ENCODE measurements at regions not wholly inside any gene's neighbourhood (a gene's known extent, or its start where the extent isn't known, plus 50 kb on each side); places are given as distances from the start of the nearest gene placed in this dataset.

DNA sequence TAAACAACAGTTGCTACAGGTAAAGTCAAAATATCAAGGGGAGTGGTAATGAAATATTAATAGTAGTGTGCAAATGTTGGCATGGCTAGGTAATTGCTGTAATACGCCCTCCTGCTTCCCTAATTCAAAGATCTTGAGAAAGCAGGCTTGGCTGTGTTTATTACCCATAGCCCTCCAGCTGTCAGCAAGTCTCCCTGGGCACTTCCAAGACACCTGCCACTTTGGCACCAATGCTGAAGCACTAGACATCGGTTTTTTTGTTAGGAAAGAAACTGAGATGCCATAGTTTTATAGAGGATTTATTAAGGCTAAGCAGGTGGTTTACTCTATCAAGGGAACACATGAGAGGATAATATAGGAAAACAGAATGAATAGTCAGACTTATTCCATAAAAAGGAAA is 64.4 kb downstream of the P2RY1 start:
- Histone ChIP-seq H2AFZ (ENCODE audit: low read length) (no peak overlapping the region), H3K4me3 (replicated peaks in 1 of 4; ENCODE audit: control extremely low read depth in 1 of 4, insufficient read depth in 1 of 4, low read depth in 3 of 4, low read length in 4 of 4) (no peak overlapping the region), H3K4me1 (ENCODE audit: control insufficient read depth, extremely low read depth, insufficient read depth, low read length) (no peaks in the 10 kb centered on the region), H3K27me3 (ENCODE audit: control insufficient read depth, insufficient read depth, low read length) (no peaks in the 10 kb centered on the region), H4K20me1 (ENCODE audit: control insufficient read depth, extremely low read depth, insufficient read depth, low read length) (no peaks in the 10 kb centered on the region), H3K4me2 (ENCODE audit: extremely low read depth, insufficient read depth, low read length) (no peak overlapping the region), H3K27ac (ENCODE audit: insufficient read depth, low read length) (no peak overlapping the region), H3K9me3 (ENCODE audit: control insufficient read depth, insufficient read depth, low read depth, low read length) (no peaks in the 10 kb centered on the region), H3K9ac (ENCODE audit: insufficient read depth, low read length) (no peak overlapping the region), H3K36me3 (ENCODE audit: control insufficient read depth, insufficient read depth, low read length) (no peaks in the 10 kb centered on the region), H3K79me2 (ENCODE audit: control insufficient read depth, insufficient read depth, low read length) (no peaks in the 10 kb centered on the region)
- TF ChIP-seq EZH2 (IDR thresholded peaks at IDR 0.05; ENCODE audit: low read length, missing control alignments): no peak
- TF ChIP-seq, protein P1, sequence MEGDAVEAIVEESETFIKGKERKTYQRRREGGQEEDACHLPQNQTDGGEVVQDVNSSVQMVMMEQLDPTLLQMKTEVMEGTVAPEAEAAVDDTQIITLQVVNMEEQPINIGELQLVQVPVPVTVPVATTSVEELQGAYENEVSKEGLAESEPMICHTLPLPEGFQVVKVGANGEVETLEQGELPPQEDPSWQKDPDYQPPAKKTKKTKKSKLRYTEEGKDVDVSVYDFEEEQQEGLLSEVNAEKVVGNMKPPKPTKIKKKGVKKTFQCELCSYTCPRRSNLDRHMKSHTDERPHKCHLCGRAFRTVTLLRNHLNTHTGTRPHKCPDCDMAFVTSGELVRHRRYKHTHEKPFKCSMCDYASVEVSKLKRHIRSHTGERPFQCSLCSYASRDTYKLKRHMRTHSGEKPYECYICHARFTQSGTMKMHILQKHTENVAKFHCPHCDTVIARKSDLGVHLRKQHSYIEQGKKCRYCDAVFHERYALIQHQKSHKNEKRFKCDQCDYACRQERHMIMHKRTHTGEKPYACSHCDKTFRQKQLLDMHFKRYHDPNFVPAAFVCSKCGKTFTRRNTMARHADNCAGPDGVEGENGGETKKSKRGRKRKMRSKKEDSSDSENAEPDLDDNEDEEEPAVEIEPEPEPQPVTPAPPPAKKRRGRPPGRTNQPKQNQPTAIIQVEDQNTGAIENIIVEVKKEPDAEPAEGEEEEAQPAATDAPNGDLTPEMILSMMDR (conservative IDR thresholded peaks at IDR 0.05 in 1 of 2, IDR thresholded peaks at IDR 0.05 in 1 of 2; ENCODE audit: low read depth in 1 of 2, low read length in 2 of 2): no peak
- DNase-seq (ENCODE audit: low read depth in 2 of 2): no peak

DNA sequence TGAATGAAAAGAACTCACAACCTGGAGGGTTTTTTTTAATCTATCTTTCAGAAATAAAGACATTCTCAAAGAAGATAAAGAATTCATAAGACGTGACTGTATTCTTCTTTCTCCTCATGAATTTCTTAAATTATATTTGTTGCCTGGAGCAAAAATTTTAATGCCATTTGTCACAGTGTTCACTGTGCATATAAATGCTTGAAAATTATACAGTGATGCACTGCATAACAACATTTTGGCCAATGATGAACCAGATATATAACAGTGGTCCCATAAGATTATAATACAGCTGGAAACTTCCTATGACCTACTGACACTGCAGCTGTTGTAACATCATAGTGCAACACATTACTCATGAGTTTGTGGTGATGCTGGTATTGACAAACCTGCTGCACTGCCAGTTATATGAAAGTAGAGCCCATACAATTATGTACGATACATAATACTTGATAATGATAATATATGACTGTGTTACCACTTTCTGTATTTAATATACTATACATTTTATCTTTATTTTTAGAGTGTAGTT is 67.3 kb downstream of the P2RY1 start:
- no peak for DNase-seq (ENCODE audit: low read depth in 2 of 2)

DNA sequence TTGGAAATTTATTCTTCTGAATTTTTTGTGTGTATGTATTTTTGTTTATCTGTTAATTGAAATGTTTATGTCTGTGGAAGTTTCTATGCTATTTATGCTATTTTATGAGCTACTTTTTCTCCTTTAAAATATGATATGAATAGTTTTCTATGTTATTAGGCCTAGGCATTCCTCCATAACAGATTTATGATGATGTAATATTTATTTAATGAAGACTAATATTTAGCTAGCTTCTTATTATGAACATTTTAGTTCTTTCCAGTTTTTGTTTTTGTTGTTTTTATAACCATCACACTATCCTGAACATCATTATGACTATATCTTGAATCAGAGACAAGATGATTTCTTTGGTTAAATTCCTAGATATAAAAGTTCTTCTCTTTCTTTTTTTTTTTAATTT is 70.7 kb downstream of the P2RY1 start:
- TF ChIP-seq, protein P1 (conservative IDR thresholded peaks at IDR 0.05 in 1 of 2, IDR thresholded peaks at IDR 0.05 in 1 of 2; ENCODE audit: low read depth in 1 of 2, low read length in 2 of 2): no peak
- TF ChIP-seq EZH2 (IDR thresholded peaks at IDR 0.05; ENCODE audit: low read length, missing control alignments): no peak
- no peak for DNase-seq (ENCODE audit: low read depth in 2 of 2)
- H3K4me3 ChIP-seq (replicated peaks in 1 of 4; ENCODE audit: control extremely low read depth in 1 of 4, insufficient read depth in 1 of 4, low read depth in 3 of 4, low read length in 4 of 4): no peak overlapping the region
- no peak overlapping the region for H3K27ac ChIP-seq (ENCODE audit: insufficient read depth, low read length)
- H3K9ac ChIP-seq (ENCODE audit: insufficient read depth, low read length): no peak overlapping the region
- H4K20me1 ChIP-seq (ENCODE audit: control insufficient read depth, extremely low read depth, insufficient read depth, low read length): no peaks in the 10 kb centered on the region
- H3K36me3 ChIP-seq (ENCODE audit: control insufficient read depth, insufficient read depth, low read length): no peaks in the 10 kb centered on the region
- H3K79me2 ChIP-seq (ENCODE audit: control insufficient read depth, insufficient read depth, low read length): no peaks in the 10 kb centered on the region
- H3K27me3 ChIP-seq (ENCODE audit: control insufficient read depth, insufficient read depth, low read length): no peaks in the 10 kb centered on the region
- H3K4me1 ChIP-seq (ENCODE audit: control insufficient read depth, extremely low read depth, insufficient read depth, low read length): no peaks in the 10 kb centered on the region
- no peak overlapping the region for H3K4me2 ChIP-seq (ENCODE audit: extremely low read depth, insufficient read depth, low read length)
- H3K9me3 ChIP-seq (ENCODE audit: control insufficient read depth, insufficient read depth, low read depth, low read length): no peaks in the 10 kb centered on the region
- no peak overlapping the region for H2AFZ ChIP-seq (ENCODE audit: low read length)

More for the DNA sequence above, 67.3 kb downstream of the P2RY1 start:
- H3K36me3 ChIP-seq (ENCODE audit: control insufficient read depth, insufficient read depth, low read length): no peaks in the 10 kb centered on the region
- H3K4me1 ChIP-seq (ENCODE audit: control insufficient read depth, extremely low read depth, insufficient read depth, low read length): no peaks in the 10 kb centered on the region
- TF ChIP-seq, protein P1 (conservative IDR thresholded peaks at IDR 0.05 in 1 of 2, IDR thresholded peaks at IDR 0.05 in 1 of 2; ENCODE audit: low read depth in 1 of 2, low read length in 2 of 2): no peak
- no peak for TF ChIP-seq EZH2 (IDR thresholded peaks at IDR 0.05; ENCODE audit: low read length, missing control alignments)
- no peaks in the 10 kb centered on the region for H3K79me2 ChIP-seq (ENCODE audit: control insufficient read depth, insufficient read depth, low read length)
- no peaks in the 10 kb centered on the region for H3K9me3 ChIP-seq (ENCODE audit: control insufficient read depth, insufficient read depth, low read depth, low read length)
- no peaks in the 10 kb centered on the region for H4K20me1 ChIP-seq (ENCODE audit: control insufficient read depth, extremely low read depth, insufficient read depth, low read length)
- H2AFZ ChIP-seq (ENCODE audit: low read length): no peak overlapping the region
- no peaks in the 10 kb centered on the region for H3K27me3 ChIP-seq (ENCODE audit: control insufficient read depth, insufficient read depth, low read length)
- H3K27ac ChIP-seq (ENCODE audit: insufficient read depth, low read length): no peak overlapping the region
- no peak overlapping the region for H3K4me3 ChIP-seq (replicated peaks in 1 of 4; ENCODE audit: control extremely low read depth in 1 of 4, insufficient read depth in 1 of 4, low read depth in 3 of 4, low read length in 4 of 4)
- H3K9ac ChIP-seq (ENCODE audit: insufficient read depth, low read length): no peak overlapping the region
- H3K4me2 ChIP-seq (ENCODE audit: extremely low read depth, insufficient read depth, low read length): no peak overlapping the region

Data from fibroblast of lung (primary cell).